ENCODE measurements at regions not wholly inside any gene's neighbourhood (a gene's known extent, or its start where the extent isn't known, plus 50 kb on each side); places are given as distances from the start of the nearest gene placed in this dataset.

GRCh38 chr13:36599641-36600040 lies 74.2 kb upstream of the SERTM1 start (continued):
- TF ChIP-seq SAP30 (IDR thresholded peaks at IDR 0.05; ENCODE audit: insufficient read depth, insufficient replicate concordance, low read length) (no peak), POU5F1 (IDR thresholded peaks at IDR 0.05; ENCODE audit: low read depth, low read length) (no peak), SP1 (IDR thresholded peaks at IDR 0.05; ENCODE audit: low read depth, low read length) (no peak)
